Endothelial cell of umbilical vein (primary cell): ENCODE measurements at regions not wholly inside any gene's neighbourhood (a gene's known extent, or its start where the extent isn't known, plus 50 kb on each side); places are given as distances from the start of the nearest gene placed in this dataset.

ENCODE experiments used
- BruUV-seq: library from RNA; stranded (reverse); fragments of 400-500 nt; replicated peaks from 2 replicates; lab custom pipeline; 2021; lab: Mats Ljungman, UMichigan
- CTCF ChIA-PET: fragments of 300-600, 350-600 bp; sonication (Branson Sonifier 250); formaldehyde crosslinking; loops from one replicate; lab custom pipeline; 2021; ENCODE audit warnings: antibody characterized with exemption, inconsistent platforms; lab: Charles Lee
- POLR2A ChIA-PET: fragments of 300-600, 350-600 bp; sonication (Branson Sonifier 250); formaldehyde crosslinking; loops from one replicate; lab custom pipeline; 2021; ENCODE audit warnings: antibody characterized with exemption, inconsistent platforms; lab: Charles Lee
- DNase-seq: peaks from one replicate; pipeline ENCODE4 v3.0.0-alpha.2; 2011; ENCODE audit warnings: low read depth, low spot score
- FAIRE-seq: peaks from 2 replicates; lab custom pipeline; 2011; peaks lifted over from hg19 to GRCh38; lab: Jason Lieb, UNC
- H2AFZ ChIP-seq: 2 replicates; pipeline ENCODE4 v1.6.0; 2012; ENCODE audit warnings: low read depth, low read length, control low read depth, inconsistent platforms
- H3K27ac ChIP-seq: 2 replicates; pipeline ENCODE4 v1.5.1; 2011; ENCODE audit warnings: low read depth, mild to moderate bottlenecking, control low read depth, low read length, moderate library complexity; ENCODE audit not compliant: insufficient read depth
- H3K27me3 ChIP-seq, 2 experiments: 2 replicates each; pipeline versions ENCODE4 v1.6.0 to v1.6.1; 2011; ENCODE audit warnings: low read length in 2 of 2, mixed read lengths in 1 of 2; ENCODE audit not compliant: control insufficient read depth in 2 of 2, insufficient read depth in 2 of 2
- H3K36me3 ChIP-seq, 2 experiments: 2 replicates in 1 of 2; 3 replicates in 1 of 2; pipeline ENCODE4 v1.5.1; 2011; ENCODE audit warnings: low read length in 2 of 2, mild to moderate bottlenecking in 1 of 2, moderate library complexity in 1 of 2; ENCODE audit not compliant: control insufficient read depth in 2 of 2, insufficient read depth in 2 of 2; ENCODE audit errors: extremely low read depth in 1 of 2
- H3K4me1 ChIP-seq: 3 replicates; pipeline ENCODE4 v1.5.1; 2011; ENCODE audit warnings: mild to moderate bottlenecking, low read length; ENCODE audit not compliant: control insufficient read depth, insufficient read depth; ENCODE audit errors: extremely low read depth
- H3K4me2 ChIP-seq: 2 replicates; pipeline ENCODE4 v1.6.1; 2011; ENCODE audit warnings: low read length, control low read depth, mixed read lengths; ENCODE audit not compliant: insufficient read depth
- H3K4me3 ChIP-seq, 3 experiments: fragments of 200-600 bp in 1 of 3; sonication (generic), shearing (Covaris generic) in 1 of 3; replicated peaks in 1 of 3; 2 replicates each; pipeline ENCODE4 v1.5.1; 2011 to 2016; ENCODE audit warnings: control low read depth in 3 of 3, low read length in 3 of 3, mild to moderate bottlenecking in 2 of 3, inconsistent platforms in 1 of 3, low read depth in 1 of 3, moderate library complexity in 1 of 3; ENCODE audit not compliant: insufficient read depth in 1 of 3
- H3K79me2 ChIP-seq: 2 replicates; pipeline ENCODE4 v1.6.0; 2012; ENCODE audit warnings: low read length, inconsistent platforms; ENCODE audit not compliant: control insufficient read depth, insufficient read depth
- H3K9ac ChIP-seq: replicated peaks from 2 replicates; pipeline ENCODE3; 2011; ENCODE audit warnings: low read length, control low read depth; ENCODE audit not compliant: insufficient read depth; ENCODE audit errors: extremely low read depth
- H3K9me1 ChIP-seq: replicated peaks from 3 replicates; pipeline ENCODE4 v1.6.0; 2011; ENCODE audit warnings: mild to moderate bottlenecking, low read length; ENCODE audit not compliant: control insufficient read depth, insufficient read depth; ENCODE audit errors: extremely low read depth
- H3K9me3 ChIP-seq: replicated peaks from 2 replicates; pipeline ENCODE4 v1.5.1; 2012; ENCODE audit warnings: low read length, inconsistent platforms; ENCODE audit not compliant: control insufficient read depth, insufficient read depth
- H4K20me1 ChIP-seq: replicated peaks from 2 replicates; pipeline ENCODE3; 2011; ENCODE audit warnings: mild to moderate bottlenecking, low read length; ENCODE audit not compliant: control insufficient read depth, insufficient read depth; ENCODE audit errors: extremely low read depth
- CTCF ChIP-seq, 2 donors: IDR thresholded peaks; 1 replicate in 1 of 2; 2 replicates in 1 of 2; pipeline ENCODE4 v1.5.1; 2011; ENCODE audit warnings: low read length in 2 of 2, mild to moderate bottlenecking in 2 of 2, moderate library complexity in 2 of 2, control low read depth in 1 of 2, inconsistent platforms in 1 of 2, low read depth in 1 of 2; ENCODE audit not compliant: insufficient read depth in 1 of 2; ENCODE audit errors: extremely low read depth in 1 of 2
- EZH2 ChIP-seq: IDR thresholded peaks from 2 replicates; pipeline ENCODE4 v1.6.1; 2012; ENCODE audit warnings: borderline replicate concordance, low read depth, mild to moderate bottlenecking, moderate library complexity, low read length, inconsistent platforms; ENCODE audit not compliant: severe bottlenecking
- FOS ChIP-seq: IDR thresholded peaks from 2 replicates; pipeline ENCODE4 v1.6.1; 2011; ENCODE audit warnings: mild to moderate bottlenecking, low read length, moderate library complexity, borderline replicate concordance; ENCODE audit not compliant: insufficient read depth
- GATA2 ChIP-seq: IDR thresholded peaks from 2 replicates; pipeline ENCODE4 v1.7.0; 2011; ENCODE audit warnings: low read depth, mild to moderate bottlenecking, moderate library complexity, mixed read lengths, low read length; ENCODE audit not compliant: insufficient read length, insufficient read depth
- JUN ChIP-seq: IDR thresholded peaks from 2 replicates; pipeline ENCODE4 v1.6.1; 2011; ENCODE audit warnings: borderline replicate concordance, low read depth; ENCODE audit not compliant: insufficient read length, insufficient read depth
- MAX ChIP-seq: IDR thresholded peaks from 2 replicates; pipeline ENCODE4 v1.6.1; 2011; ENCODE audit not compliant: insufficient read depth, insufficient read length
- MYC ChIP-seq: IDR thresholded peaks from one replicate; pipeline ENCODE4 v1.6.1; 2011; ENCODE audit warnings: mild to moderate bottlenecking, low read depth, low read length
- POLR2A ChIP-seq: IDR thresholded peaks from 2 replicates; pipeline ENCODE4 v1.6.1; 2012; ENCODE audit warnings: low read depth, mild to moderate bottlenecking, control low read depth, low read length
- POLR2AphosphoS5 ChIP-seq: IDR thresholded peaks from 2 replicates; pipeline ENCODE4 v1.6.1; 2012; ENCODE audit warnings: low read depth, mild to moderate bottlenecking, control low read depth, low read length, moderate library complexity; ENCODE audit not compliant: insufficient read depth
- dilution Hi-C: fragments of 300-500 bp; cut with MboI; formaldehyde crosslinking; loops from one replicate; pipeline ENCODE4 v1.15.0; 2019; ENCODE audit warnings: low sequenced_read_pairs; ENCODE audit not compliant: extremely low pct_ligation_motif_present
- intact Hi-C: fragments of 100-400 bp; cut with micrococcal nuclease; formaldehyde crosslinking; loops from one replicate; pipeline ENCODE4 v1.10.0; 2022

- H3K9me1 ChIP-seq, result no peaks in the 10 kb centered on the region
- peaks cover 3% of the 10 kb centered on the region for H3K9me3 ChIP-seq
- ChIA-PET CTCF (no interaction called here), POLR2A (no interaction called here)
- H3K4me1 ChIP-seq, result no peaks in the 10 kb centered on the region
- no peaks in the 10 kb centered on the region for H3K79me2 ChIP-seq
- TF ChIP-seq MYC (no peak), CTCF (IDR thresholded peaks at IDR 0.05; ENCODE audit: extremely low read depth in 1 of 2, insufficient read depth in 1 of 2, low read depth in 1 of 2, low read length in 2 of 2) (no peak)
- DNase-seq (no peak), FAIRE-seq (no peak)
- H3K9ac ChIP-seq, result no peak overlapping the region
- no peak overlapping the region for H3K27ac ChIP-seq
- intact Hi-C loops (no loop called here), dilution Hi-C loops (no loop called here)
- no TSS peak for BruUV-seq
- no peak overlapping the region for H2AFZ ChIP-seq
- H3K4me2 ChIP-seq, result no peak overlapping the region
- no peaks in the 10 kb centered on the region for H4K20me1 ChIP-seq
- no peak overlapping the region for H3K4me3 ChIP-seq
- H3K27me3 ChIP-seq, result no peaks in the 10 kb centered on the region
- H3K36me3 ChIP-seq, result no peaks in the 10 kb centered on the region
These were observed 365.9 kb downstream of the DMAC1 start for GRCh38 chr9:7433508-7434292.

- Histone ChIP-seq H3K9ac (no peak overlapping the region), H4K20me1 (no peaks in the 10 kb centered on the region), H2AFZ (no peak overlapping the region), H3K9me3 (peaks cover 3% of the 10 kb centered on the region), H3K4me1 (no peaks in the 10 kb centered on the region), H3K79me2 (no peaks in the 10 kb centered on the region), H3K4me3 (no peak overlapping the region), H3K36me3 (no peaks in the 10 kb centered on the region), H3K27me3 (no peaks in the 10 kb centered on the region), H3K4me2 (no peak overlapping the region), H3K9me1 (no peaks in the 10 kb centered on the region), H3K27ac (no peak overlapping the region)
- FAIRE-seq (no peak), DNase-seq (no peak)
- TF ChIP-seq MYC, result no peak
- no peak for TF ChIP-seq JUN
- no peak for TF ChIP-seq FOS
- no peak for TF ChIP-seq GATA2
- no peak for TF ChIP-seq POLR2AphosphoS5
- TF ChIP-seq POLR2A, result no peak
- TF ChIP-seq EZH2, result no peak
- no peak for TF ChIP-seq CTCF (IDR thresholded peaks at IDR 0.05; ENCODE audit: extremely low read depth in 1 of 2, insufficient read depth in 1 of 2, low read depth in 1 of 2, low read length in 2 of 2)
- TF ChIP-seq MAX, result no peak
- no TSS peak for BruUV-seq
- dilution Hi-C loops, result no loop called here
- ChIA-PET CTCF (no interaction called here), POLR2A (no interaction called here)
- intact Hi-C loops, result no loop called here
These were observed 366.6 kb downstream of the DMAC1 start for GRCh38 chr9:7432989-7433388.
